GM13977 (cell line): ENCODE measurements at regions not wholly inside any gene's neighbourhood (a gene's known extent, or its start where the extent isn't known, plus 50 kb on each side); places are given as distances from the start of the nearest gene placed in this dataset.

Experiments
- DNase-seq: peaks from one replicate; pipeline ENCODE4 v3.0.0; 2012; ENCODE audit warnings: low spot score
- in situ Hi-C: fragments of 300-500 bp; cut with MboI; formaldehyde crosslinking; loops from one replicate; pipeline ENCODE4 v1.12.0; 2022; ENCODE audit warnings: low sequenced_read_pairs, low pct_unique_long_range_greater_than_20kb, mixed read lengths, inconsistent platforms; ENCODE audit not compliant: unreplicated experiment
- TF ChIP-seq, protein P1 (sequence below): IDR thresholded peaks from 2 replicates; pipeline ENCODE4 v1.5.1; 2012; ENCODE audit warnings: mild to moderate bottlenecking, control low read depth; ENCODE audit not compliant: insufficient read depth; ENCODE audit errors: extremely low read depth, missing control alignments

DNA sequence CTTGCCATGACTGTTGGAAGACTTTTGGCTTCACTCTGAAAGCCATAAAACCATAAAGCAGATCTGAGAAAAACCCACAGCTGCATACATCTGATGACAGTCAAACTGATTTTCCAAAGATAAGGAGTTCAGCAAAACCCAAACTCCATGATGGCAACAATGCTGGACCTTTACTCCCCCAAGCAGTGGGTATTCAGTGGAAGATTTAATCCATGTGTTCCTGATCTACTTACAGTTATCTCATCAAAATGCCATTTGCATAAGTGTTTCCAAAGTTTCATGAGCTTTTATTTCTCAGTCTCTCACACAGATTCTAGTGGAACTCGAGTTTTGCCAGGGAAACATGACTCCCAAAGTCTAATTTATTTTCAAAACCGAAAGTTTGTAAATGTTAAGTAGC, 184.9 kb downstream of the ZC3H11B start:
- in situ Hi-C loops: no loop called here
- TF ChIP-seq, protein P1, sequence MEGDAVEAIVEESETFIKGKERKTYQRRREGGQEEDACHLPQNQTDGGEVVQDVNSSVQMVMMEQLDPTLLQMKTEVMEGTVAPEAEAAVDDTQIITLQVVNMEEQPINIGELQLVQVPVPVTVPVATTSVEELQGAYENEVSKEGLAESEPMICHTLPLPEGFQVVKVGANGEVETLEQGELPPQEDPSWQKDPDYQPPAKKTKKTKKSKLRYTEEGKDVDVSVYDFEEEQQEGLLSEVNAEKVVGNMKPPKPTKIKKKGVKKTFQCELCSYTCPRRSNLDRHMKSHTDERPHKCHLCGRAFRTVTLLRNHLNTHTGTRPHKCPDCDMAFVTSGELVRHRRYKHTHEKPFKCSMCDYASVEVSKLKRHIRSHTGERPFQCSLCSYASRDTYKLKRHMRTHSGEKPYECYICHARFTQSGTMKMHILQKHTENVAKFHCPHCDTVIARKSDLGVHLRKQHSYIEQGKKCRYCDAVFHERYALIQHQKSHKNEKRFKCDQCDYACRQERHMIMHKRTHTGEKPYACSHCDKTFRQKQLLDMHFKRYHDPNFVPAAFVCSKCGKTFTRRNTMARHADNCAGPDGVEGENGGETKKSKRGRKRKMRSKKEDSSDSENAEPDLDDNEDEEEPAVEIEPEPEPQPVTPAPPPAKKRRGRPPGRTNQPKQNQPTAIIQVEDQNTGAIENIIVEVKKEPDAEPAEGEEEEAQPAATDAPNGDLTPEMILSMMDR: no peak
- DNase-seq: no peak

DNA sequence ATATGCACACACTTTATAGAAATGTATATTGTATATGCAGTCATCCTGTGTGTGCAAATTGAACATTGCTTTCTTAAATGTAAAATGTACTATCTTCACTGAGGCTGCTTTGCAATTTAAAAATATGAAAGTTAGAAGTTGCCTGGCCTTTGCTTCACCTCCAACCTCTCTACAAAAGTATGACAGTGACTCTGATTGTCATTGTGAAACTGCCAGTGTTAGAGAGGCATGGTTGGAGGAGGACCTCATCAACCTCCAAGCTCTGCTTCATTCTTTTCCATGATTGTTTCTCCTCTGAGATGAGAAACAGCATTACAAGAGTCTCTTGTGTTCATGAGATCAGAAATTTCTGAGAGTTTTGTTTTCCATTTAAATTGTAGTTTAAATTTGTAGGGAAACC, 185.5 kb downstream of the ZC3H11B start:
- TF ChIP-seq, protein P1: no peak
- in situ Hi-C loops: no loop called here

DNA sequence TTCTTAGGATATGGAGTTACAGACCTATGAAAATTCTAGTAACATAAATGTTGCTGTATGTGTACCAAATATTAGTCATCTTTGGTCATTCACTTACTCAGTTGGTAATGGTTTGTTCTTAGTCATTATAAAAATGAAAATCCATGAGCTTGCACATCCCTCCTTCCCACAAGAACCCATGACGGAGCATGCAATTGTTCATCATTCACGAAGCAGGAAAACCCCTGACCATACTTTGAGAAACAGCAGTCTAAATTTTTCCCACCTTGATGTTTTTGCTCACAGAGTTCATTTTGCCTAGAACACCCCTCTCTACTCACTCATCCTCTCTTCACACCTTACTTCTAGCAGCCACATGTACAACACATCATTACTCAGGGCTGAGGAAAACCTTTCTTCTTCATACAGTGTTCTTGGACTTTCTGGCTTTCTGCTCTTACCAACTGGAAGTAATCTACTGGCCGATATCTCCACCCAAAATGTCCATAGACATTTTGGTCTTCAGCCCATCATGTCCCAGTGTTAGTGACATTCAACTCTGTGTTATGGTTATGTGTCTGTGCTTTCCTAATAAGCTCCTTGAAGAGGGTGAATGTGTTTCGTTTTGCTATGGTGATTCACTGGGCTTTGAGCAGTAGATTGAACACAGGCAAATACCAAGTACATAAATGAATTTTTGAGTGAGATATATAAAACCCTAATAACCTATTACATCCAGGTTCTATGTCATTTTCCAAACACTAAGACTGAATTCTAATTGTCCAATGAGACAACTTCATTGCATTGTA, 189.9 kb downstream of the ZC3H11B start:
- TF ChIP-seq, protein P1: no peak
- no peak for DNase-seq
- in situ Hi-C loops: no loop called here

More for the DNA sequence above, 185.5 kb downstream of the ZC3H11B start:
- DNase-seq: no peak

DNA sequence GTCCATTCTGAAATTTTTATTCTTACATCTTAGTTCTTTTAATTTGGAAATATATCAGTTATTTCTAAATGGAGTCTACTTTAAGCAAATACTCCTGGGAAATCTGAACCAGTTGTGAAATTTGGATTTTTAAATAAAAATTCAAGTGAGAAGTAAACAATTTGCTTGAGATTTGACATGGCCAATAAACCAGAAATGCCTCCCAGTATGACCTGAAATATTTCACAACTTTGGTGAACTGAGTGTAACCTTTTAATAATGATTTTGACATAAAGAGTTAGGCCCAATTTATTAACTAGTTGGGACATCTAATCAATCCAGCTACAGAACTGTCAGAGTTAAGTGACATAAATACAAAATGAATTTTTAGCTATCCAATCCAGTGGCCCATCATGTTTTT, 192.0 kb downstream of the ZC3H11B start:
- in situ Hi-C loops: no loop called here
- no peak for DNase-seq
- TF ChIP-seq, protein P1: no peak

DNA sequence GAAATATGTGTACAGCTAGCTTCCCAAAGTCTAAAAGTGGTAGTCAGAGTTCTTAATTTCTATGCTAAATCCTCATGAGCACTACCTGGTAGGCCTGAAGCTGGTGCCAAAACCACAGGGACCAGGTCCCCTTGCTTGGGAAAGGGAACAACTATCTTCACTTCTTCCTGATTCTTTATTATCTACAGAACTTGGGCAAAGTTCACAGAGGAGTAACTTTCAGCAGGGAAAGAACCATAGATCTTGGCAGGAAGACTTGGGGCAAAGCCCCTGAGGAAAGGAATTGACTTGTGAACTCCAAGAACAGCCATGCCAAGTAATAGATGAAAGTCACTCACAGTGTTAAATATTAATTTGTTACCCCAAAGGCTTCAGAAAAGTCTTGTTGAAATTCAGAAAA, 193.0 kb downstream of the ZC3H11B start:
- in situ Hi-C loops: no loop called here
- DNase-seq: no peak
- TF ChIP-seq, protein P1: no peak

DNA sequence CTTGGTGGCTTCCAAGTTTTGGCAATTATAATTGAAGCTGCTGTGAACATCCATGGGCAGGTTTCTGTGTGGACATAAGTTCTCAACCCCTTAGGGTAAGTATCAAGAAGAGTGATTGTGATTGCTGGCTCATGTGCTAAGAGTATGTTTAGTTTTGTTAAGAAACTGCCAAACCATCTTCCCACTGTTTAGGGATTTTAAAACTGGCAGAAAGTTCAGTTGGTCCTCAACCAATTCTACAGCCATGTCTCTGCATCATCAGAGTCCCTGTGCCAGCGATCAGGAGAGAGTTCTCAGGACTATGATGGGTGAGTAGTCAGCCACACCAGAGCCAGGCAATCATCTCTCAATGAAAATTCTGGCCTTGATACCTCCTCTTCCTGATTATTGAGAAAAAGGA, 193.8 kb downstream of the ZC3H11B start:
- TF ChIP-seq, protein P1: no peak
- in situ Hi-C loops: no loop called here
- no peak for DNase-seq
